ENCODE measurements at regions not wholly inside any gene's neighbourhood (a gene's known extent, or its start where the extent isn't known, plus 50 kb on each side); places are given as distances from the start of the nearest gene placed in this dataset.
A peak's percentile ranks its signal among the peaks of the same experiment; 100 is the strongest.

DNA sequence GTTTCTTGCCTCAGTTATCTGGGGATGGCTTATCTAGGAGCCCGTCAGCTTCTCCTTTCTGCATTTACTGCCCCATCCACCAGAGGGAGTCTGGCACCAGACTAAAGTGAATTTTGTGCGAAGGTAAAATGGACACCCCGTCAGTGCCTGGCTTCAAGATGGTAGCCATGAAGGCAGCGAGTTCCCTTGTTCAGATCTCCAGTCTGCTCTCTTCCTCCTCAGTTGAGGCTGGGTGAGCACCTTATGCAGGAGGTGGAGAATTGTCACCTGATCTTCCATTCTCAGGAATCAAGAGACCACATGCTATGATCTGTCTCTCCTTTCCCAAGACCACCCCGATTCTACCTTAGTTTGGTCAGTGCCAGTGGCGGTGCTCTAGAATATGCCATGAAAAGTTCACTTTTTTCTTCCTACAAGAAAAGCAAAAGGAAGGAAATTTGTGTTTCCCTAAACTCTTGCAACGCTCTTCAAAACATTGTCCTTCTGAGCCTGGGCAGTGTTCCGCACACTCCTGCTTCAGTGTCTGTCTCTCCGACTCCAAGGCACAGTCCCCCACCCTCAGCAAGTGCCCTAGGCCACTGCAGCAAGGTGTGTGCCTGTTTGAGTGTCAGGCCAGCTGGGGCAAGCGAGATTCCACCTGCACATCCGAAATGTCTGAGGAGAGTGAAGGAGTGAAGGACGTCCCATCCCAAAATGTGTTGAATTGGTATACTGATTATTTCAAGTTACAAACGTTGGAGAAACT, 168.6 kb downstream of the SS18 start:
- H3K27ac Mint-ChIP-seq = no peak overlapping the region
- no peak overlapping the region for H3K4me3 Mint-ChIP-seq
- H3K27me3 Mint-ChIP-seq (ENCODE audit: insufficient read depth) = peaks cover 10% of the 10 kb centered on the region; the same call in 1 of the 2 replicates
- no peaks in the 10 kb centered on the region for H3K36me3 Mint-ChIP-seq (ENCODE audit: low read depth)
- no peaks in the 10 kb centered on the region for H3K4me1 Mint-ChIP-seq (ENCODE audit: low read depth)
- peak; percentile 27 for DNase-seq
- TF ChIP-seq, protein P1, sequence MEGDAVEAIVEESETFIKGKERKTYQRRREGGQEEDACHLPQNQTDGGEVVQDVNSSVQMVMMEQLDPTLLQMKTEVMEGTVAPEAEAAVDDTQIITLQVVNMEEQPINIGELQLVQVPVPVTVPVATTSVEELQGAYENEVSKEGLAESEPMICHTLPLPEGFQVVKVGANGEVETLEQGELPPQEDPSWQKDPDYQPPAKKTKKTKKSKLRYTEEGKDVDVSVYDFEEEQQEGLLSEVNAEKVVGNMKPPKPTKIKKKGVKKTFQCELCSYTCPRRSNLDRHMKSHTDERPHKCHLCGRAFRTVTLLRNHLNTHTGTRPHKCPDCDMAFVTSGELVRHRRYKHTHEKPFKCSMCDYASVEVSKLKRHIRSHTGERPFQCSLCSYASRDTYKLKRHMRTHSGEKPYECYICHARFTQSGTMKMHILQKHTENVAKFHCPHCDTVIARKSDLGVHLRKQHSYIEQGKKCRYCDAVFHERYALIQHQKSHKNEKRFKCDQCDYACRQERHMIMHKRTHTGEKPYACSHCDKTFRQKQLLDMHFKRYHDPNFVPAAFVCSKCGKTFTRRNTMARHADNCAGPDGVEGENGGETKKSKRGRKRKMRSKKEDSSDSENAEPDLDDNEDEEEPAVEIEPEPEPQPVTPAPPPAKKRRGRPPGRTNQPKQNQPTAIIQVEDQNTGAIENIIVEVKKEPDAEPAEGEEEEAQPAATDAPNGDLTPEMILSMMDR (IDR thresholded peaks at IDR 0.05) = peak; percentile 79
- no peaks in the 10 kb centered on the region for H3K9me3 Mint-ChIP-seq

DNA sequence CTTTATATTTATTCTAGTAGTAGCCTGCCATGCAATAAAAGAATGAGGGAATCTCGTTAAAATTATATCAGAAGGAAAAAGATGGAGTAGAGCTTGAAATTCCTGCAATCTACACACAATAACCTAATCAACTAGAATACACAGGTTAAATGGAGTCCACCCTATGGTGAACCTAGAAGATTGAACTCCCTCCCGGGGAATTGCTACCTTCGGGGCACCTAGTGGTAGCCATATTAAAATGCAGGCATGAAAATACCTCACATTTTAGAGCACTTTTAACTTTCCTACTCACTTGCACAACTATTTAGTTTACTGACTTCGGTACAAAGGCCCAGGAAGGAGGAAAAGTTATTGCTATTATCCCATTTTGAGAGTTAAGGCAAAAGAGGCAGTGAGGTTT, 174.5 kb downstream of the SS18 start:
- H3K4me1 Mint-ChIP-seq (ENCODE audit: low read depth) = no peaks in the 10 kb centered on the region
- DNase-seq = no peak
- no peak overlapping the region for H3K27ac Mint-ChIP-seq
- H3K4me3 Mint-ChIP-seq = no peak overlapping the region
- H3K27me3 Mint-ChIP-seq (ENCODE audit: insufficient read depth) = peaks cover 3% of the 10 kb centered on the region
- no peaks in the 10 kb centered on the region for H3K36me3 Mint-ChIP-seq (ENCODE audit: low read depth)
- TF ChIP-seq, protein P1 (IDR thresholded peaks at IDR 0.05) = peak; percentile 47
- no peaks in the 10 kb centered on the region for H3K9me3 Mint-ChIP-seq

DNA sequence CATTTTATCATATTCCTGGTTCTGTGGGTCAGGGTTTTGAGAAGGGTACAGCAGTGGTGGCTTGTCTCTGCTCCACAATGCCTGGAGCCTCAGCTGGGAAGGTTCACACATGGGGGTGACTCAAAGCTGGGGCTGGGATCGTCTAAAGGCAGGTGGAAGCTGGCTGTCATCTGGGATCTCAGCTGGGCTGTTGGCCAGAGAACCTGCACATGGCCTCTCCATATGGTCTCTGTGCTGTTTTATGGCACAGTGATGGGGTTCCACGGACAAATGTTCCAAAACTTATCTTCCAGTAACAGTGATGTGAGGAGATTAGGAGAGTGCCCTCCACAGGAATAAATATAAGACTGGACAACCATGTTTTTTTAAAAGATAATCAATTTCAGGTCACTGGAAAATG, 191.4 kb downstream of the SS18 start:
- H3K4me1 Mint-ChIP-seq (ENCODE audit: low read depth) = no peaks in the 10 kb centered on the region
- H3K4me3 Mint-ChIP-seq = no peak overlapping the region
- TF ChIP-seq, protein P1 (IDR thresholded peaks at IDR 0.05) = no peak
- no peak overlapping the region for H3K27ac Mint-ChIP-seq
- H3K27me3 Mint-ChIP-seq (ENCODE audit: insufficient read depth) = peaks cover 4% of the 10 kb centered on the region
- DNase-seq = no peak
- no peaks in the 10 kb centered on the region for H3K36me3 Mint-ChIP-seq (ENCODE audit: low read depth)
- no peaks in the 10 kb centered on the region for H3K9me3 Mint-ChIP-seq

- TF ChIP-seq, protein P1 (IDR thresholded peaks at IDR 0.05) = no peak
- Mint-ChIP-seq H3K9me3 (no peaks in the 10 kb centered on the region), H3K4me1 (ENCODE audit: low read depth) (no peaks in the 10 kb centered on the region), H3K27ac (no peak overlapping the region), H3K36me3 (ENCODE audit: low read depth) (no peaks in the 10 kb centered on the region), H3K27me3 (ENCODE audit: insufficient read depth) (peaks cover 4% of the 10 kb centered on the region), H3K4me3 (no peak overlapping the region)
- DNase-seq = no peak
Observed at GRCh38 chr18:25896956-25897355, 193.5 kb downstream of the SS18 start.

GRCh38 chr18:25896178-25896780, 194.1 kb downstream of the SS18 start:
- Mint-ChIP-seq H3K27me3 (ENCODE audit: insufficient read depth) (peaks cover 4% of the 10 kb centered on the region), H3K27ac (no peak overlapping the region), H3K9me3 (no peaks in the 10 kb centered on the region), H3K4me1 (ENCODE audit: low read depth) (no peaks in the 10 kb centered on the region), H3K36me3 (ENCODE audit: low read depth) (no peaks in the 10 kb centered on the region), H3K4me3 (no peak overlapping the region)
- TF ChIP-seq, protein P1 (IDR thresholded peaks at IDR 0.05) = peak; percentile 94
- DNase-seq = peak; percentile 44
